ENCODE measurements at regions not wholly inside any gene's neighbourhood (a gene's known extent, or its start where the extent isn't known, plus 50 kb on each side); places are given as distances from the start of the nearest gene placed in this dataset.
A peak's percentile ranks its signal among the peaks of the same experiment; 100 is the strongest.

GRCh38 chr5:164048359-164048926, 543.0 kb downstream of the MAT2B start:
- no peak overlapping the region for H3K27ac ChIP-seq
- peak; percentile 47 for TF ChIP-seq CTCF (conservative IDR thresholded peaks at IDR 0.05)

GRCh38 chr5:164051745-164052144, 546.3 kb downstream of the MAT2B start:
- no peak for TF ChIP-seq CTCF (conservative IDR thresholded peaks at IDR 0.05)
- H3K27ac ChIP-seq, result no peak overlapping the region

GRCh38 chr5:164052536-164053093, 547.2 kb downstream of the MAT2B start:
- H3K27ac ChIP-seq, result no peak overlapping the region
- TF ChIP-seq CTCF (conservative IDR thresholded peaks at IDR 0.05), result no peak

- no peak for TF ChIP-seq CTCF (conservative IDR thresholded peaks at IDR 0.05)
- H3K27ac ChIP-seq, result no peak overlapping the region
These were observed 547.7 kb downstream of the MAT2B start for GRCh38 chr5:164053123-164053522.

GRCh38 chr5:164054461-164054860, 549.0 kb downstream of the MAT2B start:
- H3K27ac ChIP-seq, result no peak overlapping the region
- TF ChIP-seq CTCF (conservative IDR thresholded peaks at IDR 0.05), result no peak

- TF ChIP-seq CTCF (conservative IDR thresholded peaks at IDR 0.05), result no peak
- no peak overlapping the region for H3K27ac ChIP-seq
These were observed 551.7 kb downstream of the MAT2B start for GRCh38 chr5:164057121-164057520.

GRCh38 chr5:164058621-164059020, 553.2 kb downstream of the MAT2B start:
- H3K27ac ChIP-seq, result no peak overlapping the region
- TF ChIP-seq CTCF (conservative IDR thresholded peaks at IDR 0.05), result no peak
